Ectodermal cell (in vitro differentiated cells): ENCODE measurements at regions not wholly inside any gene's neighbourhood (a gene's known extent, or its start where the extent isn't known, plus 50 kb on each side); places are given as distances from the start of the nearest gene placed in this dataset.

ENCODE experiments used
- H3K27ac ChIP-seq: 2 replicates; pipeline ENCODE4 v1.7.0; 2013; ENCODE audit warnings: mild to moderate bottlenecking, low read depth, low read length; ENCODE audit not compliant: insufficient read depth, poor library complexity, severe bottlenecking
- H3K27me3 ChIP-seq: 2 replicates; pipeline ENCODE4 v1.7.0; 2013; ENCODE audit warnings: mild to moderate bottlenecking, low read length; ENCODE audit not compliant: insufficient read depth, control insufficient read depth, poor library complexity, severe bottlenecking
- H3K36me3 ChIP-seq: one replicate; pipeline ENCODE4 v1.7.0; 2013; ENCODE audit warnings: low read length; ENCODE audit not compliant: control insufficient read depth, insufficient read depth
- H3K4me1 ChIP-seq: one replicate; pipeline ENCODE4 v1.7.0; 2013; ENCODE audit warnings: low read length; ENCODE audit not compliant: control insufficient read depth, insufficient read depth
- H3K4me3 ChIP-seq: 2 replicates; pipeline ENCODE4 v1.7.0; 2013; ENCODE audit warnings: low read depth, low read length, control low read depth; ENCODE audit not compliant: insufficient read depth
- H3K9me3 ChIP-seq: 2 replicates; pipeline ENCODE4 v1.7.0; 2013; ENCODE audit warnings: mild to moderate bottlenecking, low read length, moderate library complexity; ENCODE audit not compliant: control insufficient read depth
- WGBS, 2 experiments: methylation state at CpG; one replicate each; pipeline ENCODE4 v1.1.7; 2013; ENCODE audit warnings: missing lambda C conversion rate in 2 of 2; 5-methylcytosine and 5-hydroxymethylcytosine counted together

DNA sequence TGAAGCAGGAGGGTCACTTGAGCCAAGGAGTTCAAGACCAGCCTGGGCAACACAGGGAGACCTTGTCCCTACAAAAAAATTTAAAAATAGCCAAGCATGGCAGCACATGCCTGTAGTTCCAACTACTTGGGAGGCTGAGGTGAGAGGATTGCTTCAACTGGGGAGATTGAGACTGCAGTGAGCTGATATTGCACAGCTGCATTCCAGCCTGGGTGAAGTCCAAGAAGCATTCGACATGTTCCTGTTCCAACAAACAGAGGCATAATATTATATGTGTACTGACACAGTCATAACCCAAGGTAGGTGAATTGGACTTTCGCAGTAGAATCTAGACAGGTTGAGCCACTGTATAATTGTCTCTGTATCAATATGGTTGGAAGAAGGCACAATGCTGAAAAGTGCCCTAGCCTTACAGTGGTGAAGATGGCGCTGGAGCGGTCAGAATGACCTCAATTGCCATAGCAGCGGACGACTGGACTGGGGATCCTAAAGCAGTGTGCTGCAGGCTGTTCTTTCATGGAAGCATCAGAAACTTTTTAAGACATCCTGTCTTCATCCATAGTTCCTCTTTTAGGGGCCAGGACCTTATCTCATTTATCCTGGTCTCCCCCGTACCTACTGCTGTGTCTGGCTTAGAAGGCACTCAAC lies 112.0 kb upstream of the CLDN10 start:
- Histone ChIP-seq H3K4me3 (no peak overlapping the region), H3K27me3 (no peaks in the 10 kb centered on the region), H3K9me3 (no peaks in the 10 kb centered on the region), H3K4me1 (no peaks in the 10 kb centered on the region), H3K36me3 (no peaks in the 10 kb centered on the region), H3K27ac (no peak overlapping the region)
- 92 to 93% methylated on average over 7 of the region's 7 CpGs for WGBS, 2 experiments

DNA sequence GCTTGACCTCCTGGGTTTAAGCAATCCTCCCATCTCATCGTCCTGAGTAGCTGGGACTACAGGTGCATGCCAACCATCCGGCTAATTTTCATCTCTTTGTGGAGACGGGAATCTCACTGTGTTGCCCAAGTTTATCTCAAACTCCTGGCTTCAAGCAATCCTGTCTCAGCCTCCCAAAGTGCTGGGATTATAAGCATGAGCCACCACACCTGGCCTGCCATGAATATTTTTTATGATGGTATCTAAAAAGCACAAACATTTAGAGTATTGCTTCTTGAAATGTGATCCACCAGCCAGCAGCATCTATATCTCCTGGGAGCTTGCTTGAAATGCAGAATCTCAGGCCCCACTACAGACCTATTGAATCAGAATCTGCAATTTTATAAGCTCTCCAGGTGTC lies 111.2 kb upstream of the CLDN10 start:
- Histone ChIP-seq H3K27ac (no peak overlapping the region), H3K36me3 (no peaks in the 10 kb centered on the region), H3K27me3 (no peaks in the 10 kb centered on the region), H3K4me1 (no peaks in the 10 kb centered on the region), H3K4me3 (no peak overlapping the region), H3K9me3 (no peaks in the 10 kb centered on the region)
- WGBS, 2 experiments, result 90 to 93% methylated on average over 3 of the region's 3 CpGs

DNA sequence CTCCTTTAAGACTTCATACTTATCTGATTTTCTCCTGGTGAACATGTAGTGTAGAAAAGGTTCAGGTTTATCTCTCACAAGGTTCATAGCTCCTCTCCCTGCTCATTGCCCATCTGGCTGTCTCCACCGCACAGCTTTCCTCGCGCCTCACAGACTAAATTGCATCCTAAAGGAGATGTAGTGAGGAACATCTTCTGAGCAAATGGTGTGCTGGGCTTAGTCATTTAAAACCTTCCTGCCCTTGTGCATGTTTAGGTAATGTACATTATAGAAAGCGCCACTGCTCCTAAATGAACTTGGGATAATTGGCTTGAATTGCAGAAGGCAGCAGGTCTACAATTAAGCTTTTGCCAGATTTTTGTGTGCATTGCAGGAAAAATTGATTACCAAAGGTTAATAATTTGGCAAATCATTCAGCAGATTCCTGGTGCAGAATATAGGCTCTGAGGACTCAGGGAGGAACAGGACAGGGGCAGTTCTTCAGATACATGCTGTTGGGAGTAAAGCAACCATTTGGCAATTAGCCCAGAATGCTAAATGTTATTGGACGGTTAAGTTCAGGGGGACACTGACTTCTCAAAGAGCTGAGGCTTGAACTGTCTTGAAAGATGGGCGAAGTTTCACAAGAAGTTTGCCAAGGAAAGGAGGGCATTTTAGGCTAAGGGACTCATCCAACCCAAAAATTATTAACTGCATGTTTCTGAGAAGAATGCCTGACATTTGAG lies 108.4 kb upstream of the CLDN10 start:
- Histone ChIP-seq H3K27me3 (no peaks in the 10 kb centered on the region), H3K4me3 (no peak overlapping the region), H3K27ac (no peak overlapping the region), H3K4me1 (no peaks in the 10 kb centered on the region), H3K36me3 (no peaks in the 10 kb centered on the region), H3K9me3 (no peaks in the 10 kb centered on the region)
- 95 to 99% methylated on average over 6 of the region's 6 CpGs for WGBS, 2 experiments

DNA sequence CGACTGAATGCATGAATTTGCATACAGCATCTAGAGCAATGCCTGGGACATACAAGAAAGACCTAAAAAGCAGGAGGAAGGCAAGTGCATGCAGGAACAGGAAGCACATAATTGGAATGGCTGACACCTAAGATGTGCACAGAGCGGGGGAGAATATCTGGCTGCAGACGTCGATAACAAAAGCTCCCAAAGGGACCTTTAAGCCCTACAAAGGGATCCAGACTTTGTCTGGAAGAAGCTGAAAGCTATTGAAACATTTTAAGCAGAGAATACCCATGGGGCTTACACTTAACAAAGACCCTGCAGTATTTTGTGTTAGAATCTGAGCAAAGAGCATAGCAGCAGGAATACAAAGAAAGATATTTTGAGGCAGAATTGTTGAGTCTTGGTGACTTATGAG lies 107.4 kb upstream of the CLDN10 start:
- no peaks in the 10 kb centered on the region for H3K4me1 ChIP-seq
- no peak overlapping the region for H3K27ac ChIP-seq
- no peak overlapping the region for H3K4me3 ChIP-seq
- WGBS, 2 experiments, result 63 to 64% methylated on average over 4 of the region's 4 CpGs
- H3K36me3 ChIP-seq, result no peaks in the 10 kb centered on the region
- no peaks in the 10 kb centered on the region for H3K27me3 ChIP-seq
- H3K9me3 ChIP-seq, result no peaks in the 10 kb centered on the region

DNA sequence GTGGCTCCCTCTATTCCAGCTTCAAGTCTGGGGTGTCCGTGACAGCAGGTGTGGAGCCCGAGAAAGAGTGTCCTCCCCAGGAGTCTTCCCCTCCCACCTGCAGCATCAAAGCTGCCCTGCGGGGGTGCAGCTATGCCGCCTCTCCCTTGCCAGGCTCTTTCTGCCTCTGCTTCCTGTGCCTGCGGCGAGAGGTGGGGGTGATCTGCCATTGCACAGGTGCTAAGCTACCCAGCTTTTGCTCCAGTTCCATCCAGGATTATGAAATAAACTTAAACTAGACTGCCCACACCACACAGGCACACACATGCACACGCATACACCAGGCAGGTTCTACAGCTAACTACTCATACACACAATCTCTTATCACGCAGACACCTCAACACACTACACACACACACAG lies 104.7 kb upstream of the CLDN10 start:
- no peak overlapping the region for H3K27ac ChIP-seq
- 66 to 69% methylated on average over 8 of the region's 8 CpGs for WGBS, 2 experiments
- no peaks in the 10 kb centered on the region for H3K4me1 ChIP-seq
- no peaks in the 10 kb centered on the region for H3K27me3 ChIP-seq
- H3K9me3 ChIP-seq, result no peaks in the 10 kb centered on the region
- H3K36me3 ChIP-seq, result no peaks in the 10 kb centered on the region
- H3K4me3 ChIP-seq, result no peak overlapping the region

DNA sequence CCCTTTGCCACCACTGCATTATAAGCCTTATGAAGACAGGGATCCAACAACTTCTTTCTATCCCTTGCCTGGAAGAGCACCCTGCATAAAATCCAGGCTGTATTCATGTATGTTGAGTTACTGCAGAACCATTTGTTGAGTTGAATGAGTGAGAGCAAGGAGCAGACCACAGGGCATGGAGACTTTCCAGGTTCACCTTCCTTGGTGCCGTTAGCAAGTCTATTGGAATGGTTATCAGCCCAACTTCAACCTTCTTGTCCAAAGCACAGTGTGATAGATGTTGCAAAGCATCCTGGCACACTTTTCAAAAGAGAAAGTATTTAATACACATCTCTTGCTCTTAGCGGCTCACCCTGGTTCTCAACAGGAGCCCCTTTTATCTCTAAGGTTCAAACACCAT lies 100.9 kb upstream of the CLDN10 start:
- H3K9me3 ChIP-seq, result no peaks in the 10 kb centered on the region
- 89 to 91% methylated on average over 2 of the region's 2 CpGs for WGBS, 2 experiments
- no peaks in the 10 kb centered on the region for H3K27me3 ChIP-seq

DNA sequence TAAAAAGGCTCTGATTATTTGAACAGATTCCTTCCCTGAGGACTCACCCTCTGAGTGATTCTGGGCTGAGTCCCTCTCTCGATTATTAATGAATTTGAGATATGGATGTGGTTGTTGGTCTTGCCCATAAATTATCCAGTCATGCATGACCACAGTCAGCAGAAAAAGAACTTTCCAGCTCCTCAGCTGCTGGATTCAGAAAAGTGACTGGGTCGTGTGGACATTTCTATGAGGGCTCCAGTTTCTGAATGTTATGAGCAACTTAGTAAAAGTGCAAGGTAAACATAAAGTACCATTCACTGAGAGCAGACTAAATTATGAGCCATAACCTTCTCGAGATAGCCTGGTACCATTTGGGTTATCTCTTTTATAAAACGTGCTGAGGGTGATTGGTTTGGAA lies 100.1 kb upstream of the CLDN10 start:
- H3K36me3 ChIP-seq, result no peaks in the 10 kb centered on the region
- H3K4me1 ChIP-seq, result no peaks in the 10 kb centered on the region
- no peaks in the 10 kb centered on the region for H3K27me3 ChIP-seq
- H3K27ac ChIP-seq, result no peak overlapping the region
- 91 to 93% methylated on average over 3 to 4 of the region's 4 CpGs for WGBS, 2 experiments
- no peaks in the 10 kb centered on the region for H3K9me3 ChIP-seq
- no peak overlapping the region for H3K4me3 ChIP-seq

More for the DNA sequence above, 100.9 kb upstream of the CLDN10 start:
- H3K4me3 ChIP-seq, result no peak overlapping the region
- no peaks in the 10 kb centered on the region for H3K4me1 ChIP-seq
- no peaks in the 10 kb centered on the region for H3K36me3 ChIP-seq
- no peak overlapping the region for H3K27ac ChIP-seq

DNA sequence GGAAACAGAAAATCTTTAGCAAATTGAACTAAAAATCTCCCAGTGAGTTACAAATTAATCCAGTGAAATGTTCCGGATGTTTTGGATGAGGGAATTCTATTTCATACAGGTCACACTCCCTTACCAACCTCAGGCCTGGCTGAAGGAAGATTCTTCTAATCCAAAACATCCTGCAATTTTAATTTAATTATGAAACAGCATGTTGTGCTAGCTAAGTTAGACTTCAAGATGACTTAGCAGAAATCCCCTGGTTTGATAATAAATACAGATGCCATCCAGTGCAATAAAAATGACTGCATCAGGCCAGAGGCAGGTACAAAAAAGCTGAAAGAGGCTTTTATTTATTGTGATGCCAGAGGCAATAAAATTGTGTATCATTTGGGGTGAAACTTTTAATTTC lies 96.7 kb upstream of the CLDN10 start:
- Histone ChIP-seq H3K9me3 (peaks cover 6% of the 10 kb centered on the region), H3K4me3 (no peak overlapping the region), H3K4me1 (no peaks in the 10 kb centered on the region), H3K27ac (no peak overlapping the region), H3K36me3 (no peaks in the 10 kb centered on the region), H3K27me3 (no peaks in the 10 kb centered on the region)
- 80 to 93% methylated on average over 1 of the region's 1 CpG for WGBS, 2 experiments

DNA sequence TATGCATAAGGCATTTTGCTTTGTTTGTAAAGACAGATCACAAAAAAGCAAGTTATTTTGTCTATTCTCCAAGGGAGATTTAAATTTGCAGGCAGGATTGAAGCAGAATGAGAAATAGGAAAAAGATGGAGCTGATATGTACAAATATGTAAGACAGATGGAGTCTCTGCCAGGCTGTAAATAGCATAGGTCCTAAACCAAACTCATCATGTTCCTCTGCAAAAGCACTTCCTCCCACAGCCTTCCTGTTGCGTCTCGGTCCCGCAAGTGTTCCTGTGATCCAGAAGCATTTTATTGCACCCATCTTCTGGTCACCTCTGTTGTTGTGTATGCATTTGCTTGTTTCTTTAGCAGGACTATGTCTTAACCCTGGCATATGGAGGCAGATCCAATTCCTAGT lies 95.7 kb upstream of the CLDN10 start:
- Histone ChIP-seq H3K27ac (no peak overlapping the region), H3K9me3 (peaks cover 6% of the 10 kb centered on the region), H3K27me3 (no peaks in the 10 kb centered on the region), H3K36me3 (no peaks in the 10 kb centered on the region), H3K4me1 (no peaks in the 10 kb centered on the region), H3K4me3 (no peak overlapping the region)
- 98 to 100% methylated on average over 3 of the region's 3 CpGs for WGBS, 2 experiments

DNA sequence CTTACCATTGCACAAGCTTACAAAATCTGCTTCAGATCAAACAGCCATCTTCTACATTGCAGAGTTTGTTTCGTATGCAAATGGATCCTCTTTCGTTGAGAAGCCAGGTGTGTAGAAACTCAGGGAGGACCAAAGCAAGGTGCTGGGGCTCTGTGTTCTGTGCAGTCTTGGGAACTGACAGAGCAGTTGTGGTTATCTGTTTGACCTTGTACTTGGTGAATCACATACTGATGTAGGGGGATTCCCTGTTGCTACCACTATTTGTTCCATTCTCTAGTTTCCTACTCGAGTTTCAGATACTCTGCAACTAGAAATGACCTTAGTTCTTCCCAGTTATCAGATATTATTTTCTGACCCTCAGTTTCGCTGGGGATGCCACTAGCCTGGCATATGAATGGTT lies 95.2 kb upstream of the CLDN10 start:
- Histone ChIP-seq H3K9me3 (peaks cover 6% of the 10 kb centered on the region), H3K36me3 (no peaks in the 10 kb centered on the region), H3K4me3 (no peak overlapping the region), H3K4me1 (no peaks in the 10 kb centered on the region), H3K27ac (no peak overlapping the region), H3K27me3 (no peaks in the 10 kb centered on the region)
- WGBS, 2 experiments, result 86 to 87% methylated on average over 4 of the region's 4 CpGs
